Caco-2 (cell line): ENCODE measurements at regions not wholly inside any gene's neighbourhood (a gene's known extent, or its start where the extent isn't known, plus 50 kb on each side); places are given as distances from the start of the nearest gene placed in this dataset.
"Not testable (repeated sequence)": the region's sequence is repeated elsewhere in the genome, so short reads cannot be mapped to it uniquely, and the experiment has no call there.

Experiments
- BruUV-seq: library from RNA; stranded (reverse); fragments of 400-500 nt; replicated peaks from 2 replicates; lab custom pipeline; 2021; lab: Mats Ljungman, UMichigan
- CTCF ChIA-PET: fragments of 300-600 bp; sonication (Branson Sonifier 250); formaldehyde crosslinking; loops from one replicate; lab custom pipeline; 2022; ENCODE audit warnings: antibody characterized with exemption; lab: Charles Lee
- POLR2A ChIA-PET: fragments of 300-600 bp; sonication (Branson Sonifier 250); formaldehyde crosslinking; loops from one replicate; lab custom pipeline; 2022; ENCODE audit warnings: antibody characterized with exemption; lab: Charles Lee
- DNase-seq, 2 experiments: peaks; one replicate each; pipeline versions ENCODE4 v3.0.0 to v3.0.0-alpha.2; 2020 to 2022
- H3K27me3 ChIP-seq: replicated peaks from 2 replicates; pipeline ENCODE4 v1.6.0; 2011; ENCODE audit warnings: low read length; ENCODE audit not compliant: control insufficient read depth, insufficient read depth
- H3K36me3 ChIP-seq: 2 replicates; pipeline ENCODE4 v1.5.1; 2011; ENCODE audit warnings: low read length; ENCODE audit not compliant: control insufficient read depth, insufficient read depth
- H3K4me1 ChIP-seq: fragments of 250-450 bp; sonication (Bioruptor Pico); 2 replicates; pipeline ENCODE4 v1.5.1; 2020; ENCODE audit warnings: mild to moderate bottlenecking
- H3K4me3 ChIP-seq: 2 replicates; pipeline ENCODE4 v1.5.1; 2011; ENCODE audit warnings: low read depth, mild to moderate bottlenecking, control low read depth, low read length
- H3K9me3 ChIP-seq: fragments of 250-450 bp; sonication (Bioruptor Pico); 2 replicates; pipeline ENCODE4 v1.5.1; 2020; ENCODE audit warnings: mild to moderate bottlenecking, moderate library complexity
- H3K27ac Mint-ChIP-seq: one replicate; pipeline ENCODE4 v1.8.0; 2022; ENCODE audit warnings: mixed read lengths; ENCODE audit not compliant: unreplicated experiment
- H3K27me3 Mint-ChIP-seq: one replicate; pipeline ENCODE4 v1.8.0; 2022; ENCODE audit warnings: mixed read lengths; ENCODE audit not compliant: insufficient read depth, unreplicated experiment
- H3K36me3 Mint-ChIP-seq: one replicate; pipeline ENCODE4 v1.8.0; 2022; ENCODE audit warnings: mild to moderate bottlenecking, mixed read lengths; ENCODE audit not compliant: insufficient read depth, unreplicated experiment
- H3K4me1 Mint-ChIP-seq: one replicate; pipeline ENCODE4 v1.8.0; 2022; ENCODE audit warnings: low read depth, mixed read lengths; ENCODE audit not compliant: unreplicated experiment
- H3K4me3 Mint-ChIP-seq: one replicate; pipeline ENCODE4 v1.8.0; 2022; ENCODE audit warnings: mild to moderate bottlenecking, moderate library complexity, mixed read lengths; ENCODE audit not compliant: unreplicated experiment
- H3K9me3 Mint-ChIP-seq: one replicate; pipeline ENCODE4 v1.8.0; 2022; ENCODE audit warnings: mixed read lengths; ENCODE audit not compliant: unreplicated experiment
- CTCF ChIP-seq, 2 experiments: fragments of 200-600 bp in 1 of 2; IDR thresholded peaks; 1 replicate in 1 of 2; 2 replicates in 1 of 2; pipeline versions ENCODE4 v1.5.1 to v1.8.0; 2011 to 2022; ENCODE audit warnings: antibody characterized with exemption in 1 of 2, control low read depth in 1 of 2, inconsistent platforms in 1 of 2, low read depth in 1 of 2, low read length in 1 of 2, mild to moderate bottlenecking in 1 of 2, moderate library complexity in 1 of 2; ENCODE audit not compliant: insufficient read depth in 1 of 2, severe bottlenecking in 1 of 2, unreplicated experiment in 1 of 2
- intact Hi-C: fragments of 100-400 bp; cut with micrococcal nuclease; formaldehyde crosslinking; loops from one replicate; pipeline ENCODE4 v1.10.0; 2022; ENCODE audit not compliant: unreplicated experiment

DNA sequence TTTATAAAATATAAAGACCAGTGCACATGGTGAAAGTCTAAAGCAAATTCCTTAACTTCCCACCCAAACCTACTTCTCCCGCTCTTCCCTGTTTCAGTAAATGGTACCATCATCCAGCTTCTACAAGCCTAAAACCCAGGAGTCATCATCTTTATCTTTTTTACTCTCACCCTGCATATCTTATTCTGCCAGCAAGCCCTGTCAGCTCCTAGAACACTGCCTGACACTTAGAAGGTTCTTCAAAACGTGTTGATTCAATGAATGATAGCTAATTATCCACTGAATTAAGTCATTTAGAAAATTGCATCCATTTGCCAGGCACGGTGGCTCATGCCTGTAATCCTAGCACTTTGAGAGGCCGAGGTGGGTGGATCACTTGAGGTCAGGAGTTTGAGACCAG, 185.7 kb downstream of the TFAP2B start:
- intact Hi-C loops, result no loop called here
- no TSS peak for BruUV-seq
- no peaks in the 10 kb centered on the region for H3K4me1 ChIP-seq
- Mint-ChIP-seq H3K27ac (no peak overlapping the region), H3K4me3 (no peak overlapping the region), H3K4me1 (no peaks in the 10 kb centered on the region), H3K36me3 (no peaks in the 10 kb centered on the region), H3K9me3 (no peaks in the 10 kb centered on the region), H3K27me3 (peaks cover 3% of the 10 kb centered on the region)
- TF ChIP-seq CTCF (IDR thresholded peaks at IDR 0.05; ENCODE audit: insufficient read depth in 1 of 2, low read depth in 1 of 2, low read length in 1 of 2, severe bottlenecking in 1 of 2, unreplicated experiment in 1 of 2), result no peak
- H3K4me3 ChIP-seq, result no peak overlapping the region
- ChIA-PET POLR2A (no interaction called here), CTCF (no interaction called here)
- DNase-seq, result no peak
- H3K27me3 ChIP-seq, result no peaks in the 10 kb centered on the region
- H3K9me3 ChIP-seq, result no peaks in the 10 kb centered on the region
- H3K36me3 ChIP-seq, result no peaks in the 10 kb centered on the region

- ChIA-PET CTCF (no interaction called here), POLR2A (no interaction called here)
- Mint-ChIP-seq H3K4me3 (no peak overlapping the region), H3K36me3 (no peaks in the 10 kb centered on the region), H3K9me3 (no peaks in the 10 kb centered on the region), H3K27me3 (peaks cover 3% of the 10 kb centered on the region), H3K4me1 (no peaks in the 10 kb centered on the region), H3K27ac (no peak overlapping the region)
- no peak for DNase-seq
- TF ChIP-seq CTCF (IDR thresholded peaks at IDR 0.05; ENCODE audit: insufficient read depth in 1 of 2, low read depth in 1 of 2, low read length in 1 of 2, severe bottlenecking in 1 of 2, unreplicated experiment in 1 of 2), result no peak
- Histone ChIP-seq H3K27me3 (no peaks in the 10 kb centered on the region), H3K4me3 (no peak overlapping the region), H3K9me3 (no peaks in the 10 kb centered on the region), H3K4me1 (no peaks in the 10 kb centered on the region), H3K36me3 (no peaks in the 10 kb centered on the region)
- intact Hi-C loops, result no loop called here
- no TSS peak for BruUV-seq
These were observed 187.1 kb downstream of the TFAP2B start for GRCh38 chr6:51005779-51006178.

GRCh38 chr6:51007237-51007636, 188.6 kb downstream of the TFAP2B start:
- Histone ChIP-seq H3K9me3 (no peaks in the 10 kb centered on the region), H3K4me1 (no peaks in the 10 kb centered on the region), H3K27me3 (no peaks in the 10 kb centered on the region), H3K4me3 (no peak overlapping the region), H3K36me3 (no peaks in the 10 kb centered on the region)
- intact Hi-C loops, result no loop called here
- H3K27me3 Mint-ChIP-seq, result peaks cover 3% of the 10 kb centered on the region
- DNase-seq, result no peak
- H3K27ac Mint-ChIP-seq, result no peak overlapping the region
- ChIA-PET POLR2A (no interaction called here), CTCF (no interaction called here)
- no peaks in the 10 kb centered on the region for H3K9me3 Mint-ChIP-seq
- no peaks in the 10 kb centered on the region for H3K36me3 Mint-ChIP-seq
- H3K4me3 Mint-ChIP-seq, result no peak overlapping the region
- TF ChIP-seq CTCF (IDR thresholded peaks at IDR 0.05; ENCODE audit: insufficient read depth in 1 of 2, low read depth in 1 of 2, low read length in 1 of 2, severe bottlenecking in 1 of 2, unreplicated experiment in 1 of 2), result no peak
- no peaks in the 10 kb centered on the region for H3K4me1 Mint-ChIP-seq
- BruUV-seq, result no TSS peak

GRCh38 chr6:51008693-51009092, 190.0 kb downstream of the TFAP2B start:
- H3K4me1 ChIP-seq, result not testable (repeated sequence)

More at GRCh38 chr6:51008693-51009092, 190.0 kb downstream of the TFAP2B start:
- H3K4me1 Mint-ChIP-seq, H3K9me3 ChIP-seq, CTCF ChIA-PET, H3K4me3 ChIP-seq, POLR2A ChIA-PET, H3K27me3 Mint-ChIP-seq, H3K4me3 Mint-ChIP-seq, H3K36me3 ChIP-seq, H3K27me3 ChIP-seq, DNase-seq, intact Hi-C loops, H3K36me3 Mint-ChIP-seq, BruUV-seq, H3K27ac Mint-ChIP-seq, H3K9me3 Mint-ChIP-seq: not testable (repeated sequence)
